Gastroesophageal sphincter (tissue), 4 donors: ENCODE measurements at regions not wholly inside any gene's neighbourhood (a gene's known extent, or its start where the extent isn't known, plus 50 kb on each side); places are given as distances from the start of the nearest gene placed in this dataset.
"Not testable (repeated sequence)": the region's sequence is repeated elsewhere in the genome, so short reads cannot be mapped to it uniquely, and the experiment has no call there.

Source experiments
- ATAC-seq: fragments of 150-250 bp; one replicate; pipeline ENCODE4 v1.9.1; 2016; ENCODE audit warnings: mild to moderate bottlenecking, moderate library complexity
- H3K27ac ChIP-seq, 4 donors: fragments of 200-600 bp; sonication (generic) in 3 of 4; 1 replicate in 3 of 4; 2 replicates in 1 of 4; pipeline ENCODE4 v1.5.1; 2016 to 2019
- H3K27me3 ChIP-seq: fragments of 200-600 bp; sonication (generic); one replicate; pipeline ENCODE4 v1.5.1; 2019
- H3K36me3 ChIP-seq, 2 donors: fragments of 200-600 bp; sonication (generic); one replicate each; pipeline ENCODE4 v1.5.1; 2019; ENCODE audit warnings: control low read depth in 1 of 2
- H3K4me1 ChIP-seq, 3 donors: fragments of 200-600 bp; sonication (generic); 1 replicate in 2 of 3; 2 replicates in 1 of 3; pipeline ENCODE4 v1.5.1; 2016 to 2019; ENCODE audit warnings: control low read depth in 2 of 3
- H3K4me3 ChIP-seq, 2 donors: fragments of 200-600 bp; sonication (generic); one replicate each; pipeline ENCODE4 v1.5.1; 2019; ENCODE audit warnings: mild to moderate bottlenecking in 1 of 2, moderate library complexity in 1 of 2
- H3K9me3 ChIP-seq, 3 donors: fragments of 200-600 bp; sonication (generic); one replicate each; pipeline ENCODE4 v1.5.1; 2017 to 2019; ENCODE audit warnings: control low read depth in 2 of 3
- WGBS, 2 donors: methylation state at CpG; one replicate each; pipeline ENCODE4 v1.1.5; 2018; ENCODE audit warnings: low coverage in 1 of 2; 5-methylcytosine and 5-hydroxymethylcytosine counted together

GRCh38 chr7:143704813-143705212 lies 52.7 kb downstream of the CTAGE6 start:
- ATAC-seq, H3K4me1 ChIP-seq, H3K4me3 ChIP-seq, H3K9me3 ChIP-seq, H3K36me3 ChIP-seq, H3K27ac ChIP-seq, H3K27me3 ChIP-seq: not testable (repeated sequence)
- WGBS, 2 donors, result no CpG with 5 or more reads among the region's 4 CpGs

DNA sequence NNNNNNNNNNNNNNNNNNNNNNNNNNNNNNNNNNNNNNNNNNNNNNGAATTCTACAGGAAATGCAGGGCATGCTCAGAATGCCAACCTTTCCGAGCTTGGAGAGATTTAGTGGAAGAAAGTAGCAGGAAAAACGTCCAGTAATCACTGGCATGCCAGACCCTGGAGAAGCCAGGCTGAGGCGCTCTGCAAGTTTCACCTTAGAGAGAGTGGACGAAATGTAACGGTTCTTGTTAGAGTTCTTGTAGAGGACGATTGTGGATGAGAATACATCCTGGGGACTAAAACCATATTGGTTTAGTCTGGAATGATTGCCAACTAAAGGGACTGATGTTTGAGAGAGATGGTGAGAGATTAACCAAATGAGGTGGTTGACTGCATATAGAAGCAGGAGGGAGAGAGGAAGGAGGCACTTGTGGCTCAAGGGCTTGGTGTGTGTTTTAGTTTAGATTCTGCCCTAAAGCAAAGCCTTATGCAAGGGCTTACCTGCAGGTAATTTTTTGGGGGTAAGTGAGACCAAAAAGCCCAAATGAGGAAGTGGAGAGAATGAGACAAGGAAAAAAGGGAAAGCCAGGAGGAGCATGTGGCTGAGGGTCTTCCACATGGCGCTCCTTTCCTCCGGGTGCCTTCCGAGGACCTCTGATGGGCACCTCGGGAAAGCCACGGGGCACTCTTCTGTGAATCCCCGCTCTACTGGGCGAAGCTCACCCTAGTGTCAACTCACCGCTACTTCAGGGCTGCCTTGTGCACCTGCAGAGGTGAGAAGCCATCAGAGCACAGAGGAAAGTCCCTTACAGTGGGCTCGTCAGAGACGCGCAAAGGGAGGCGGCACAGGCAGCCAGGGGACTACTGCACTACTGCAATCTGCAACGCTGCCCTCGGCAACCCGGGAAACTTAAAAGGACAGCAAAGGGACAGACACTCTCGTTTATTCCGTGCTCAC lies 56.5 kb downstream of the CTAGE6 start:
- H3K9me3 ChIP-seq, H3K4me3 ChIP-seq, H3K4me1 ChIP-seq, H3K36me3 ChIP-seq, H3K27me3 ChIP-seq, H3K27ac ChIP-seq: not testable (repeated sequence)
- peak; percentile 25 for ATAC-seq
- 80% methylated on average over 1 of the region's 23 CpGs; no CpG with 5 or more reads in 1 of the 2 donors for WGBS, 2 donors
